NOMO-1 (cell line): ENCODE measurements at regions not wholly inside any gene's neighbourhood (a gene's known extent, or its start where the extent isn't known, plus 50 kb on each side); places are given as distances from the start of the nearest gene placed in this dataset.

Source experiments
- DNase-seq, 2 experiments: peaks; one replicate each; lab custom pipeline; 2025; ENCODE audit not compliant: unreplicated experiment in 2 of 2; lab: John Stamatoyannopoulos, UW

DNA sequence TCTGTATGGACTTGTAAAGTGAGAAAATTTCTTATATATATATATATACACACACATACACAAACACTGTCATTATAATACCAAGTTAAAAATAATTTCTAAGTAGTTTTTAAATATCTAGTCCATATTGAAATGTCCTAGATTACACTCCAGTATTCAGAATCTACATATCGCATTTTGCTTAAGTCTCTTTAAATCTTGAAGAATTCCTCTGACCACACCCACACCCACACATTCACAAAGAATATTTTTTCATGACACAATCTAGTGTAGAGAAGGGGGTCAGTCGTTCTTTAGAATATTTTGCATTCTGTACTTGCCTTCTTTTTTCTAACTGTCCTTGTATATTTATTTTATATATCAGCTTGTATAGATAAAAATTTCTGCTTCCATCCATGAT lies 509.7 kb downstream of the CCDC85A start:
- DNase-seq, result no peak

GRCh38 chr2:56703001-56703400 lies 519.2 kb downstream of the CCDC85A start:
- no peak for DNase-seq

- no peak for DNase-seq
These were observed 521.9 kb downstream of the CCDC85A start for GRCh38 chr2:56705713-56706112.

DNA sequence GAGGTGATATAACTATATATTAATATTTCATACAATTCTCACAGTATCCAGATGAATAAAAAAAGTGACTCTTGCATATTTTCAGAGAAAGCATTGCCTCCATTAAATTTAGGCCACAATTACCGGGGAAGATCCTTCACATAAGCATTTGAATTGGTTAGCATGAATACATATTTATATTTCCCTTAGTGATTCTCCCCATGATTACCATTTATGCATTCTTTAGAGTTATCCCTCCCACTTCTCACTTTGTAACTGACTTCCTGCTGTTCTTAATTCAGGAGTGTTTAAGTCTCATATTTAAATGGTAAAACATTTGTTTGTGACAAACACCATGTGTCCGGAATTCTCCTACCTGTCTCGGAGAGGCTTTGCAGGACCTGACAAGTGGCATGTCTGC lies 523.4 kb downstream of the CCDC85A start:
- no peak for DNase-seq

- DNase-seq, result no peak
These were observed 523.9 kb downstream of the CCDC85A start for GRCh38 chr2:56707650-56708049.

GRCh38 chr2:56709181-56709580 lies 525.4 kb downstream of the CCDC85A start:
- no peak for DNase-seq

- DNase-seq, result no peak
These were observed 529.4 kb downstream of the CCDC85A start for GRCh38 chr2:56713161-56713676.

DNA sequence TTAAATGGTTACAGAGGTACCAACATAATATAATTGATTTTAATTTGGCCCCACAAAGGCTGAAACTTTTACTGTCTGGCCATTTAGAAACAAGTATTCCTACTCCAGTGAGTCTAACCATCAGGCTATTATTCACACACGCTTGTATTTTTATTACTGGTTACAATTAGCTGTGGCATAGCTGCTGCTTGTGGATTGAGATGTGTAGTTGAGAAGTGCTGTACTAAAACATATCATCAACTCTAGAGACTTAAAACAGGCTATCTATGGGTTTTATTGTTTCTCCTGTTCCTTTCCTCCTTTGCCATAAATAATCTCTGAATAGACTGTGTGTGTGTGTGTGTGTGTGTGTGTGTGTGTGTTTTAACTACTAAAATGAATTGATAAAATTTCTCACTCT lies 530.2 kb downstream of the CCDC85A start:
- no peak for DNase-seq

DNA sequence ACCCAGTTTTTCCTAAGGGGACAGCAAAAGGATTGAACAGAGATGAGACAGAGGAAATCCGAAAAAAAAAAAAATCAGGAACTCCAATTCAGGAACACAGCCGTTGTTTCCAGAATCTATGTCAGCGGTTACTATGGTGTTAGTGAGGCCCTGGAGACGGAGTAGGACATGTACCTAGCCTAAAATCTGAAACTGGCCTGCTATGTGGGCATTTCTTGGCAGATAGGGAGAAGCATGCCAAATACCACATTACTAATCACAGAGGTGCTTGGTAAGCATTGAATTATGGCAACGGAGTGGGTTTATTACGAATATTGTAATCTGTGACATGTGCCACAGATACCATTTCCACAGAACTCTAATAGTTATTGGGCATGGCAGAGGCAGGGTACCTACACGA lies 530.6 kb downstream of the CCDC85A start:
- DNase-seq, result no peak

DNA sequence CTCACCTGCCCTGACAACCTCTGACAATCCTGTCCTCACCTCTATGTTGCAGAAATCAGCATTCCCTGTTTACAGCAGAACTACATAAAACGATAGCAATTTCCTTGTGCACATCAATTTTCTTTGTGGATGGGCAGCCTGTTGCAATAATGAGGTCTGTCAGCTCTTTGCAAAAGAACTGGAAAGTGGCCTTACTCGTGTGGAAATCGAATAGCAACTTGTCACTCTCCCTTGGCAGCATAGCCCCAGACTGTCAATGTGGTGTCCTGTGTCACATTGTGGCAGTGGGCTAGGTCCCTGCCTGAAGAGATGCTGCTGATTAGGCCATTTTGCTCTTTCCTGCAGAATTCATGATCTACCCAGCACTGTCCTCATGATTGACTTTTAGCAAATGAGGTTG lies 531.9 kb downstream of the CCDC85A start:
- DNase-seq, result no peak

- DNase-seq, result no peak
These were observed 534.6 kb downstream of the CCDC85A start for GRCh38 chr2:56718413-56718812.

DNA sequence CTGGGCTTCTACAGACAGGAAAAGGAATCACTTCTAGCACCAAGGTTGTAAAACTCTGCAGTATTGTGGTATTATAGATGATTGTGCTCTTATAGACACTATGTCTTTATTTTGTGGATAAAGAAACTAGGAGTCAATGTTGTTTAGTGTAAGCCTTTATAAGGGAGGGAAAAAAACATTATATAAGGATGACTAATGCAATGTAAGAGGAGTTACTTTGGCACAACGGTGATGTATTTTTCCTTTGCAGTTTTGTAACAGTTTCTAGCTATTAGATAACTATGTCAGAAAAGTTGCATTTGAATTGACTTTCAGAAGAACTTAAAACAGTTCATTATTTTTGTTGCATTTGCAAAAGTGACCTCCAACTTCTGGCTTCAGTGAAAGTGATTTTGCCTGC lies 545.4 kb downstream of the CCDC85A start:
- no peak for DNase-seq

DNA sequence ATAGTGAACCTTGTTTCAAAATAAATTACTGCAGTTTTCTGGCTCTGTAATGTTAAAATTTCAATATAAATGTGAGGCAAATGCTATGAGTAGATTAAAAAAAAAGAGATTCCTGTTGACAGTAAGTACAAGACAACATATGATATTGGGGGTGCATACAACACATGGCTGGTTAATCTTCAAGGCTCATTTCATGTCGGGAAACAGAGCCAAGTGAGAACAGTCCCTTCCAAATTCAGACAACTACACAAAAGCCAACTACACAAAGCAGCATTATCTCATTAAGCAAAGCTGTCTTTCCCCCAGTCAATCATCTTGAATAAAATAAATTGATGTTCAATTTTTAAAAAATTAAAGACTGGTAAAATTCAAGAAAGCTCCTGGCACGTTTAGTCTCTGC lies 549.2 kb downstream of the CCDC85A start:
- DNase-seq, result no peak

GRCh38 chr2:56739413-56739812 lies 555.6 kb downstream of the CCDC85A start:
- no peak for DNase-seq

DNA sequence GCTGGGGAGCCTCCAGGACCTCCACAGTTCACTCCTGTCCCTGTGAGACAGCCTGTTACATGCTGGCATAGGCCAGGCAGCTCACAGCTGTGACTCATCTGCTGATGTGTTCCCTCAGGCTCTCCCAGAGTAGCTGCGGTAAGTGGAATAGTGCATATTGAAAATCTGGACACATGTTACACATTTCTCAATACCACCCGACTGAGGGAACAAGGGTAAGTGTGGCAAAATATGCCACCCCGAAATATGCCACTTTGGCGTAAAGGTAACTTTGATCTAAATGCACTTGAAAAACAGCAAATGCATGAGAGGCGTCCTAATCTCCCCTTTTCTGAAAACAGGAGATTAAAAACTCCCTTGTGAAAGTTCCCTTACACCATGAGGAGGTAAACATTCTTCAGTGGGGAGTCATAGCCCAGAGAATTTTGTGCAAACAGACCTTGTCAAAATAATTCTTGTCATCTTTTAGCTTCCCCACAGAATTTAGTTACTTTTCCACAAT lies 557.9 kb downstream of the CCDC85A start:
- no peak for DNase-seq

DNA sequence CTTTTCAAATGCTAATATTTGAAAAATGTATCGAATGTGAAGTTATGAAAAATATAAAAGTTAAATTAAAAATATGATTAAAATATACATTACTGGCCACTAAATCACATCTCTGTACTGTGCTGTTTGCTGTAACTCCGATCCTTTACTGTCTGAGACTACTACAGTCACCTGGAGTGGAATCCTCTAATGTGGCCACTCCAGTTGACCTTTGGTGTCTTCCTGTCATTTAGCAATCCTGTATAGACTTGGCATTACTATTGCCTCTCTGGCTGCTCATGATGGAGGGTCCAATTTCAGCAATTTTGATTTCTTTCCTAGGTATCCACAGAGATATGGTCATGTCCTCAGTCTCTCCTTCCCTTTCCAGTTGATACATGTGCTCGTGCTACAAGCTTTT lies 560.0 kb downstream of the CCDC85A start:
- DNase-seq, result no peak

GRCh38 chr2:56749152-56749752 lies 565.5 kb downstream of the CCDC85A start:
- peak in 1 of 2 experiments; percentile 1 for DNase-seq

DNA sequence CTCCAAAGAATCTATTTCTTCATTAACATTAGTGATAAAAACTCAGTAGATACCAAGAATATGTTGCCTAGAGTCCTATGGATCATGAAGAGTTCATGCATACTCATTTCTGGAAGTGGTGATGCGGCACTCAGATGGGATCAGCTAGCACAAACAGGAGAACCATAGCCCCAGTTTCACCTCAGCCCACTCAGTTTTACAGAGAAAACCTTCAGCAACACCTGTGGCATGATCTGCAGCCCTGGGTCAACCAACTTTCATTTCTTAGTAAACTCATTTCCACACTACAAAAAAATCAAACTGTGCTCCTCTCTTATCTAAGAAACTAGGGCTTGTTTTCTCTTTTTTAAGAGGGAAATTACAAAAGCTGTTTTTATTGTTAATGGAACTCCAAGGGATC lies 569.4 kb downstream of the CCDC85A start:
- DNase-seq, result no peak

DNA sequence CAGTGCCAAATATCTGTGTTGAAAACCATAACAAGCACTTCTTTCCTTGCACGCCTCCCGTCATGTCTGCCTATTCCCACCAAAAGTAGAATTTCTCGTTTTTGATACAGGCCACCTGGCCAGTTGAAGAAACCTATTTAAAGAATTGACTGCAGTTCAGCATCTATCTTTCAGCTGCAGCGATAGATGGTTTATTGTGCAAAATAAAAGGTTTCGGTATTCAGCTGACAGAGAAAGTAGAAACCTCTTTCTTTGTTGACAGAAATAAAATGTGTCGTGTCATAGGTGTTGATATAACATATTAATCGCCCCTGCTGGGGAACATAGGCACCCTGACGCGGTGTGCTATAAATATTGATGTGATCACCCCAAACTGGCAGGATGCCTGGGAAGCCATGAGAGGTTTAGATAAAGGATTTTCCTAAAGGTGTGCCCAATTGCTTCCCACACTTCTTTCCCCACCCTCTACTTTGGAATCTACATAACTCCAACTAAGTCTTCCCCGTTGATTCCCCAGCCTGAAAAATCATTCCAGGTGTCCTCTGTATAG lies 570.4 kb downstream of the CCDC85A start:
- no peak for DNase-seq

GRCh38 chr2:56754627-56755026 lies 570.8 kb downstream of the CCDC85A start:
- no peak for DNase-seq

DNA sequence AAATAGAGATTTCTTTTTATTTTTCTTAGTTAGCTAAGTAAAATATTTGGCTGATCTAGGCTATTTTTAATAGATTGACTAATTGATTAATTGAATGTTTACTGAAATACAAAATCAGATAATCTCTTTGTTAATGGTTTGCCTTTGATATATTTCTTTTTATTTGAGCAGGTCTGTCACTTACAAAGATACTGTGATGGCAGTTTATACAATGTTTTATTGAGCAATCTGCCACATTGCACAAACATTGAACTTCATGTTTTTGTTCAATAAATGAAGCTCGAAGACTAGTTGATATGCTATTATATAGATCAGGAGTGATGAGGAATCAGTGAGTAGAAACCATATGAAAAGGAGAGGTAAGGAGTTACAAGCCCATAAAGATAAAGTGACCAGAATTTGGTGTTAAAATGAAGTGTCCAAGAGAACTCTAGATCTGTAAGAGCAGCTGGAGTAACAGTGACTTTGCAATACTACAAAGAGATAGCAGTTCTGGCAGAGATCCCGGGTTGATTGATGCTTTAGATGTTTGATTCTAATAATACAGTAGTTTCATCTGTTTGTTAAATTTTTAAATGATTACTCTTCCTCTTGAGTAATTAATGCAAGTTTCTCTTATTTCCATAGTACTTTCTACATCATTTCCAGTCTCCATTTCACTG lies 574.2 kb downstream of the CCDC85A start:
- no peak for DNase-seq

DNA sequence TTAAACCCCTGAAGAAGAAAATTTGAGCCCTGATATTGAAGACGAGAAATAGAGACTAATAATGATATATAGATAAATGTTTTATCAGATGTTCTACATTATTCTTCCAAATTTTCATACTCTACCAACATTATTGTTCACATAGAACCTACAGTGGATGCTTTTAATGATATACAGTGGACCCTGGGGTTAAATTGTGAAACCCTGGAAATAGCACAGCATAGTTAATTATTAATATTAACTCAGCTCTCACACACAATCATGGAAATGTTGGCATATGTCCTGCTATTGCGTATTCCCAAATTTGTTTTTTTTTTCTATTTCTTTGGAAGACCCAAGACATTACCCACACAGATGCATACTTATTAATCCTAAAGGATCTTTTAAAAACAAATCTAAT lies 579.9 kb downstream of the CCDC85A start:
- no peak for DNase-seq
